IPS DF 4.7 (cell line): ENCODE measurements at regions not wholly inside any gene's neighbourhood (a gene's known extent, or its start where the extent isn't known, plus 50 kb on each side); places are given as distances from the start of the nearest gene placed in this dataset.

Experiments
- DNase-seq: peaks from one replicate; pipeline ENCODE4 v3.0.0-alpha.2; 2013; ENCODE audit warnings: low spot score; ENCODE audit errors: extremely low read depth

DNA sequence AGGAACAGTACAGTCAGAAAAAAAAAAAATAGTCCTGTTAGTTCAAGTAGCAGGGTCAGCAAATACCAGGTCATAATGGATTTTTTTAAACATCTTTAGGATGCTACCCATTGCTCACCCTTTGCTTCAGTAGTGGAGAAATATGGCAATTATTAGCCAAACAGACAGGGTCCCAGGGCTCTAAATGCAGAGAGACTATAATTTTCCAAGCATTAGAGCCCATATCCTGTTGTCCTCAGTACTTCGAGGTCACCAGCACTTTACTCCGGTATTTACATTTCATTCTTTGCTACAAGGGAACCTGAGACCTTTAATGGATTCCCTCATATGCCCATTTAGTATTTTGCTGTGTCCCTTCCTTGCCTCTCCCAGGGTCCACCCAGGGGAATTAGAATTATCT, 1562.9 kb upstream of the TENM3 start:
- no peak for DNase-seq

DNA sequence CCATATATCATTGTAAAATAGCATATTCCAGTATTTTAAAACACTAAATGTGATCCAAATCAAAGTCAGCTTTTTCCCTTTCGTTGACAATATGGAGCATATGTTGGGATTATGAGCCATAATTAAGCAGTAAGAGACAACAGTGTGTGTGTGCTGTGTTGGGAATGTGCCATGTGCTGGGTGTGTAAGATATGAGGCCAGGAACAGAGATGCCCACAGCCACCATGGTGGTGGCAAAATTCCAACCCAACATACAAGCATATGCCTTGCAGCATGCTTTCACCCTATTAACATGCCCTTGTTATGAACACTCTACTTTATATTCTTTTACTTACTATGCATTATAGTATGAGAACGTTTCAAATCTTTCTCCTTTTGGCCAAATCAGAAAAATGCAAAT, 1560.4 kb upstream of the TENM3 start:
- DNase-seq, result no peak

DNA sequence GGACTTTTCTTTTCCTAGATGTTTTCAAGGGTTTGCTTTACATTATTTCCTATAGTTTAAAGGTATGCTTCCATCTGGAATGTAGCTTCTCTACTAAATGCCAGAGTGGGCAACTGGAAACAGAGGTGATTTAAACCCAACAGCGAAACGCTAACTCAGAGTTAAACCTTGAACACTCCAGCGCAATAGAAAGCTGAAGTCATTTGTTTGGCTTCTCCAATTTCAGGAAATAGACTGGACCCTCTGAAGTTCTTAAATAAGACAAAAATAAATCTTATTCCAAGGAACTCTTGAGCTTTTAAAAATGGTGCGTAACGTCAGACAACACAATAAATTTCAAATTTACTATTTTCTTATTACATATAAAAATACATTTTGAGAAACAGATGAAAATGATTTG, 1560.0 kb upstream of the TENM3 start:
- no peak for DNase-seq

DNA sequence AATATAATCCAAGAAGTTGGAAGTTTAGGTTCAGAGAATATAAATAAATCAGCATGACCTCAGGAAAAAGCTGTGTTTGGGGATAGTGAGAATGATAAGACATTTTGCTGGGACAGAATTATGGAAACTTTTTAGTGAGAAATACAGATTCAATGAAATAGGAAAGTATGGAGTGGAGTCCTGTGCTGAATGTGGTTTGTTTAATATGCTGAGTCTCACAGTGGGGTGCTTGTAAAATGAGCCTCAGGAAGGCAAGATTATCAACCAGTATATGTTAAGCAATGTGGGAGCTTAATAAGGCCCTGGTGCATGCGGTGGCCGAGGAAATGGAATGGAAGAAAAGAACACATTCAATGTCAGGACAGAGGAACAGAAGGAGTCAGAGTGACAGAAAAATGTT, 1554.7 kb upstream of the TENM3 start:
- no peak for DNase-seq

DNA sequence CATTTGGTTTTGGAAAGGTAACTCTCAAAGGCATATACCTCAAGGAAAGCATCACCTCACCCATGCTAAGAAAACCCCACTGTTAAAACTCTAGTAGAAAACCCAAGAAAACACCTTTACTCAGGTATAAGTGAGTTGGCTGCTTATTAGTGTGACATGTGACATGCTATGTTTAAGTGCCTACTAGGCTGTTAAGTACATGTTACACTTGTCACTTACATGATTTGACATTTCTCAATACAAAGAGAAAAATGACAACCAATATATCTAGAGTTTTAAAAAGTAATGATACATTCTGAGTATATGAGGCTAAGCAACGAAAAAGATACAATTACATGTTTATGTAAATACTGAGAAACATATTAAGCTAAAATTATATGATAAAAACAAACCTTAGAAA, 1548.3 kb upstream of the TENM3 start:
- DNase-seq, result no peak

DNA sequence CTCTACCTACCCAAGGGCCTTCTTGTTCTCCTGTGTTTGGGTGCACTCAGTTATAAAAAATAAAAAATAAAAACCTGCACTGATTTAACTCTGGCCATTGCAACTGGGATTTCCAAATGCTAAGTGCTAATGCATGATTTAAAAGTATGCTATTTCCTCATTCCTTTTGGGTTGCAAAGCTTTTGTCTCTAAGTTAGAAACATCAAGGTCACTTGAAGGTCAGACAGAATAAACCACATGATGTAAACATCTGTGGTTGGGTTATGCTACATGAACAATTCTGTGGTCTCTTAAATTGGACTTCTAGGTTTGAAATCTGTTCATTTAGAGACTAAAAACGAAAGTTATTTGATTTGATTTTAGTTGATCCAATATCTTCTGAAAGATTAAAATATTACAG, 1547.4 kb upstream of the TENM3 start:
- DNase-seq, result no peak

DNA sequence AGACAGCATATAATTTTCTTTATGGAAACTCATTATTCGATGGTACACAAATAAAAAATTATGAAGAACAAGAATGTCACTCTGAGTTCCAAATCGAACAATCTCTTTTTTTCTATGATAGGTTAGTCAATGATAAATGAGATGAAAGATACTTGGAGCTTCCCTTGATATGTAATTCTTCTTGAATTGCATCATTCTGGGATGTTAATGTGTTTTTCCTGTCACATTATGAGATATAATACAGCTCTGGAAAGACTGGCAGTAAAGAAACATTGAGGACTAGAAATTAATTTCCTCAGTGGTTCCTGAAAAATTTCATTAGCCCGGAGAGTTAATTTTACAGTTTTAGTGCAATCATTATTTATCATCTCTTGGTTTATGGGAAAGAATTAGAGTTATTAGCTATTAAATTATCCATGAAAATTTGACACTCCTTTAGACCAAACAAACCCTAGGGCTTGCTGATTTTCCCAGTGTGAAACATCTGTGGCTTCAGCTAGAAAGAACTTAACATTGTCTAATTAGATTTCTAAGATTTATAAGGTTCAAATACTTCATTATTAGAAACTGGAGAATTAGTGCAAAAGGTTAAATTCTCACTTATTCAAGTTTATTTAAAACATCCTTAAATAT, 1546.6 kb upstream of the TENM3 start:
- no peak for DNase-seq

DNA sequence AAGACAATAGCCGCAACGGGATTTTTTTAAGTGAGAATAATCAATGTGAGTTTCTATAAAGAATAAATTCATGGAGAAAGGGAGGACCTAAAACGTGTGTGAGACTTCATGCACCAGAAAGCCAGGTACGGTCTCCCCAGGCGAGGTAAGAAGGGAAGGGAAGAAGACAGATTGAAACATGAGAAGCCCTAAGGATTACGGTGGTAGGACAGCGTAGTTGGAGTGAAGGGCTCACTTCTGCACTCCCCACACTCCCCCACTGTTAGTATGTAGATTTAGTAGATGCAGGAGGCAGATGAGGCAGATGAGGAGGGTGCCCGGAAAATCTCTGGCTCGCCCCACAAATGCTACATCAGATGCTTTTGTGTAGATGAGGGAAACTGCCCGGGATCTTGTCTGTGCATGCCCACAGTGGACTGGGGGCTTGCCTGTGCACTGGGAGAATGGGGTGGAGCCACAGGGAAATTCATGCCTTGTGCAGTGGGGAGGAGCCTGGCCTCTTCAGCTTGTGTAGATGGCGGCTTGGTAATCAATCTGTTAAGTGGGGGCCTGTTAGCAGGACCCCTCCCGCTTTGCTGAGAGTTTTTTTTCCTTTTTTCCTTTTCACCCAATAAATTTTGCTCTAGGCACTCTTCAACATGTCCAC, 1544.5 kb upstream of the TENM3 start:
- no peak for DNase-seq

DNA sequence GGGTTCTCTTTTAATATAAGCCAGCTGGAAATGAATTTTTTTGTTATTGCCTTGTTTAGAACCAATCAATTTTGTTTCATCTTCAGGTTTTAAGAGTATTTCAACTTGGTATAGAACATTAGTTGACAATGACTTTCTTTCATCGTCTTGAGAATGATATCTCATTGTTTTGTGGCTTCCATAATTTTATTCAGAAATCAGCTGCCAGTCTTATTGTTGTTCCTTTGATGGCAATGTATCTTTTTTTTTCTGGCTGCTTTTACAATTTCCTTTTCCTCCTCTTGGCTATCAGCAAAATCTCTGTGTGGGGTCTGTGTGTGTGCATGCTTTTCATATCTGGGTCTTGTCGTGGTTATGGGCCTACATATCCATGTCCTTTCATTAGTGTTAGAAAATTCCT, 1536.4 kb upstream of the TENM3 start:
- DNase-seq, result no peak

DNA sequence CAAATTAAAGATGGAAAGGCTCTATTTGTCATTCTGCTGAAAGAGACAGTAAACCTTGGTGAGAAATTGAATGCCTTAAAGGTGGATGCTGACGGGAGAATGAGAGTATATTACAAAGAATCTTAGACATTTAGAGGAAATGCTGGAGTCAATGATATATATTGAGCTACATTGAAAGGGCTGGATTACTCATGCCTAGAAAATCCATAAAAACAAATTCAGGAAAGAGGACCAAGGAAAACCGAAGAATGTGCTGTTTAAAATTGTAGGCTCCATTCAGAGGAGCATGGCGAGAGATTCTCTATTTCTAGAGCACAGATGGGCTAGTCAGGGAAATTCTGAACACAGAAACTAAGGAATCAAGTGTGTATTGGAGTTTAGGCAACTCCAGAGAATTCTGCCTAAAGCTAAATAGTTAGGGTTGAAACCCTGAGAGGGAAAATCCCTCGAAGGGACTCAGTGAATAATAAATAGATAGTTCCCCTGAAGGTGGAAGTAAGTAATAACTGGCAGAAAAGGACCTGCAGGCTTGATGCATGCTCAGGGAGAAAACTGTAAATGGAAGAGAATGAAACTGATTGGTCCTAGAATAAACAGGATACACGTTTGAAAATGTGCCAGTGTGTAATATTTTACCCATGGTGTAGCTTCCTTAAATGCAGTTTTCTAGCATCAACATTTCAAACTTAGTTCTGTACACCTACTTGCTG, 1532.4 kb upstream of the TENM3 start:
- DNase-seq, result no peak

DNA sequence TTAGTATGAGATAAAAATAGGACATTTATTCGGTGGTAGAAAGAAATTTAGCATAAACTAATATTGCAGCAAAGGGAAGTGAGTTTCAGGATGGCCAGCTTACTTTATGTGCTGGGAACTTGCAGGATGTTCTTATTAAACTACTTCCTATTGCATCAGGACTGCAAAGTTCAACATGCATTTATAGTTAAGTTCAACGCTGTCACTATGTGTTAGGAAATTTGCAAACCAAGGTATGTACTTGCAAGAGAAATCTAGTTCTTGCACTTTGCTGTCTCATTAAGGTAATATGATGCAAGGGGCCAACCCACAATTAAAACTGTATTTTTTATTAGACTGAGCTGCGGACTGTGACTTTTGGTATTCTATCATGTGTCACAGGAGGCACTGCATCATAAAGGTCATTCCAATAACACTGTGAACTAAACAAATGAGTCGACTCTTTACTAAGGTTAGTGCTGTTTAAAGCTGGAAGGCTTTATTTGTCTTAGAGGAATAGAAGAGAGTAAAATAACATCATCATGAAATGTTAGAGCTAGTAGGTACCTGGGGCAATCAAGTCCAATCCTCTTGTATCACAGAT, 1525.7 kb upstream of the TENM3 start:
- no peak for DNase-seq

DNA sequence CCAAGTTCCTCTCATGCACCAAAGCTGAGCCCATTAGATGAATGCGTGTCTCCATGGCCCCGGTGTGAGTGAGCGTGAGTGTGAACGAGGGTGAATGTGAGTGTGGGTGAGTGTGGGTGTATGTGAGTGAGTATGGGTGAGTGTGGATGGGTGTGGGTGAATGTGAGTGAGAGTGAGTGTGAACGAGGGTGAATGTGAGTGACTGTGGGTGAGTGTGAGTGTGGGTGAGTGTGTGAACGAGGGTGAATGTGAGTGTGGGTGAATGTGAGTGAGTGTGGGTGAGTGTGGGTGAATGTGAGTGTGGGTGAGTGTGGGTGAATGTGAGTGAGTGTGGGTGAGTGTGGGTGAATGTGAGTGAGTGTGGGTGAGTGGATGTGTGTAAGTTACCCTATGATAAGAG, 1521.8 kb upstream of the TENM3 start:
- DNase-seq, result no peak

DNA sequence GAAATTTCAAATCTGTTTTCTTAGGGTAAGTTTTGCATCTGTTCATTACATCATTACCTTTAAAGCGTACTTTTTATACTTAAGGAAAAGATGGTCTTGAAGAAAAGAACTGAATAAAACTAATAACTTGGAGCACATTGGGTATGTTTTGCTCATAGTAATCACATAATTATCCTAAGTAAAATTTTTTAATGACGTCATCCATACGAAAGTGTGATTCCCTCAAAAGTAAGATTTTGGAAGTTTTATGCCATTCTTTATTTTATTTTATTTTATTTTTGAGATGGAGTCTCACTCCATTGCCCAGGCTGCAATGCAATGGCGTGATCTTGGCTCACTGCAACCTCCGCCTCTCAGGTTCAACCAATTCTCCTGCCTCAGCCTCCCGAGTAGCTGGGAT, 1516.6 kb upstream of the TENM3 start:
- no peak for DNase-seq

DNA sequence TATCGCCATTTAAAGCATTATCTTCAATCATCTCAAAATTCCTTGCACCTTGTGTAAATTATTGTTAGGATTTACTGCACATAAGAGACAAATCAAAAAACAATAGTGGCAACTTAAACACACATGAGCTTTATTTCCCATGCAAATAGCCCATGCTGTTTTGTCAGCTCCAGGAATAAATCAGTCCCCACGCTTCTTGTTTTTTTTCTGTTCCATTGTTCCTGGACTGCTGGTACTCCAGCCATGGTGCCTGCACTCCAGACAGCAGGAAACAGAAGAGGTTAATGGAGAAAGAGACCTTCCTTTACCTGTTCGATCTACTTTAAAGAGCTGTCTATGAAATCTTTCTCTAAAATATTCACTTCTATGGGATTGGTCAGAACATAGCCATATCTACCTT, 1515.7 kb upstream of the TENM3 start:
- DNase-seq, result no peak

DNA sequence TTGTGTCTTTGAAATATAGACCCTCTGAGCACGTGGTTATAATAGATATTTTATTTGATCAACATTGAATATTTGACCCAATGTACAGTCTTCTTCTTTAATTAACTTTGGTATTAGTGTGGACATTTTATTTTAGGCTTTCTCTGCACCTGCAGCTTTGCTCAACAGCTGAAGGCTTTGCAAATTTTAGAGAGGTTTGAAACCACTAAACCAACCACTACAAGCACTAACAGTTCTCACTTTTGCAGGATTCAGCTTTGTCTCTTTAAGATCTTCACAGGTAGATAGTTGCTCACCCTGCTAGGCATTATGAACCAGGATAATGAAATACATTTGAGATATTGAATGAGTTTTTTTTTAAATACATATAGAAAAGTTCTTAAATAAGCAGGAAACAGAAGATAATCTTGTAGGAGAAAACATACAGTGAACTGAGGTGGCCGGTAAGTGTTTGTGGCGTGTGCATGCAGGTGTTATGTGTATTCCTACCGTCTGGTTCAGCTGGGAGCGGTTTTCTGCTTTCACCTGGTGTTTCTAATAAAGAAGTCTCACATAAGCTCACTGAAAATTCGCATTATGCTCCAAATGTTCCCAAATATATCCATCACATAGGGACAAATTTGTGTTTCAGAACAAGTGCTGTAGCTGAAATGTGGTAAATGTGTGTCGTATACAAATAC, 1508.3 kb upstream of the TENM3 start:
- DNase-seq, result no peak

DNA sequence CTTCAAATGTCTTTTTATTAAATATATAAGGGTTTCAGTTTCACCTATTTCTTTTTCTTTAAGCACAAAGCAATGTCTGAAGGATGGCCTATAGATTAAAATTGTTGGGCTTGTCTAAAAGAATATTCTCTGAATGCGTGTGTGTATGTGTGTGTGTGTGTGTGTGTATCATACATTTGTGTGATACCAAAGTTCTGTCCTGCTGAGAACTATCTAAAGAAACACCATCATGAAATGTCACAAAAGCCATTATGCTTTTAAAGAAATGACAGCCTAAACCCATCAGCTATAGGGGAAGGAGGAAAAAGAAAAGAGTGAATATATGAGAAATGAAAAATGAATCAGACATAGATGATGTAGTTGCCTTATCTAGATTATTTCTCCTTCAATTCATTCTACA, 1501.5 kb upstream of the TENM3 start:
- no peak for DNase-seq

DNA sequence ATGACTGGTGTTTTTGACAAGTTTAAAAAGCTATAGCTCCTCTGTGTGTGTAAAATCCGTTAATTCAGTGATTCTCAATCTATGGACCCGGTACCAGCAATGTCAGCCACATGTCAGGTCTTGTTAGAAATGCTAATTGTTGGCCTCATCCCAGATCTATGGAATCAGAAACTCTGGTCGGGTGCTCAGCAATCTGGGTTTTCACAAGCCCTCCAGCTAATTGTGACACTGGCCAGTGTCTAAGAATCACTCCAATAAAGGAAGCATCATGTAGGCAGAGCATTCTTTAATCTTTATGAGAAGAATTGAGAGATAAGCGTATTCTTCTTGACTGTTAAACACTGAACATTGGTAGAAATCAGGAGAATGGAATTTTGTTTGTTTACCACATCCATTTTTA, 1498.2 kb upstream of the TENM3 start:
- no peak for DNase-seq

DNA sequence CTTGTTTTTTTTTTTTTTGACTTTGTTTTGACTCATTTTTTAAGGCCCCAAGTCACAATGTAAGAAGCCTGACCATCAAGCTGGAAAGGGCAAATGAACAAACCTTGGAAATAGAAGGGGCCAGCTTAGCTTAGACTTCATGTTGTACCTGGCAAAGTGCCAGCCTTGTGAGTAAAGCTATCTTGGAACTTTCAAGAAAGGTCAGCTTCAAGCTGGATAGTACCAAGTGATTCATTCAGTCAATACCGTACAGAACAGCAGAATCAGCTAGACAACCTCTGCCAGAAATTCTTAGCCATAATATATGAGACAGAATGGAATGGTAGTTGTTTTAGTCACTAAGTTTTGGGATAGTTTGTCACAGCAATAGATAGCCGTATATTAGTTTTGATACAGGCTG, 1492.2 kb upstream of the TENM3 start:
- no peak for DNase-seq

DNA sequence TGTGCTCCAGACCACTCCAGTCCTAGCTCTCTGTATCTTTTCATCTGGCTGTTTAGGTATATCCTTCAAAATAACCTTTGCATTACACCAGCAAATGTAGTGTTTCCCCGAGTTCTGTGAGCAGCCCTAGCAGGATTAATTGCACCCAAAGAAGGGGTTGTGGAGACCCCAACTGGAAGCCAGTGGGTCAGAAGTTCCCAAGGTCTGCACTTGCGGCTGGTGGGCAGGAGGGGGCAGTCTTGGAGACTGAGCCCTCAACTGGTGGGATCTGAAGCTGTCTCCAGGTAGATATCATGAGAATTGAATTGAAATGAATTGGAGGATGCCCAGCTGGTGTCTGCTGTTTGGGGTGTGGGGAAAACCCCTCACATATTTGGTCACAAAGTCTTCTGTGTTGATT, 1485.3 kb upstream of the TENM3 start:
- DNase-seq, result no peak

DNA sequence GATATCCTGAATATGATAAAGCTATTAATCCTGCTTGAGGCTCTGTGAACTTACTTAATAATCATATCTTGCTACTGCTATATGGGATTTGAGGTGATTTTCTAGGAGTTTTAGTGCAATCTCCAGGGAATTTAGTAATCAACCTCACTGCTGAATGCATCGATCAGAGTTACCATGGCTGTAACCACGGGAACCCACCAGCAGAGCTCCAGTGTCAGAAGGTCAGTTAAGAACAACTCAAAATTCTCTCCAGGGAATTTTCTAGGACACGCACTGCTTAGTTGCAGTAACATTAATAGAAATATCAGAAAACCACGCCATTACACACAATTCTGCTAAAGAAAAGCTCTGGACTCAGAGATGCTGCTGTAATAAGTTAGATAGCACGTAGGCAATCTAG, 1477.2 kb upstream of the TENM3 start:
- DNase-seq, result no peak

DNA sequence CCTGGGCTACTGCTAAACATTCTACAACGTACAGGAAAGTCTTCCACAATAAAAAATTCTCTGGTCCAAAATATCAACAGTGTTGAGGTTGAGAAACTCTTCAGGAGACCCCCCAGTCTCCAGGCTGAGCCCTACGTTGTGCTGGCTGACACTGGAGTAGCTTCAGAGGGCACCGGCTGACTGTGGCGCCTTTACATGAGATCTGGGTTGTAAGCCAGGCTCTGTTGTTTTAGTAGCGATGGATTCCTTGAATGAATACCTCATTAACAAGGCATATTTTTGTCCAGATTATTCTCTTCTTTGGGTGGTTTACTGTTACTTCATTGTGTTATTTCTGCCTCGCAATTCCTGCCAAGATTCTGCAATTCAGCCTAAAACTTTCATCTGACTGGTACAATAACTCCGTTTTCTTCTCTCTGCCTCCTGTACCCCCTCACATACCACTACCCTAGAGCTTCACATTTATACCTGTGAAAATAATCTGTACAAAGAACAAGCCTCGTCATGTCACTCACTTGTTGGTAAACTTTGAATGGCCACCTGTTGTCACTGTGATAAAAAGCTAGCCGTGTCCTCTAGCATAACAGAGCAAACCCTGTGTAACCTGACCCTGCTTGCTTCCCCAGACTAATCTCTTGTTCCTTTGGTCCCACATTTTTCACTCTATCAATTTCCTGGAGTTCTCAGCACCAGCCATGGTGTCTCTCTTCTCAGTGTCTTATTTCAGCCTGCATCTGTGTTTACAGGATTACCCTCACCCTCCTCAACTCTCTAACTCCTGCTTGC, 1476.1 kb upstream of the TENM3 start:
- no peak for DNase-seq
